ENCODE measurements at regions not wholly inside any gene's neighbourhood (a gene's known extent, or its start where the extent isn't known, plus 50 kb on each side); places are given as distances from the start of the nearest gene placed in this dataset.

DNA sequence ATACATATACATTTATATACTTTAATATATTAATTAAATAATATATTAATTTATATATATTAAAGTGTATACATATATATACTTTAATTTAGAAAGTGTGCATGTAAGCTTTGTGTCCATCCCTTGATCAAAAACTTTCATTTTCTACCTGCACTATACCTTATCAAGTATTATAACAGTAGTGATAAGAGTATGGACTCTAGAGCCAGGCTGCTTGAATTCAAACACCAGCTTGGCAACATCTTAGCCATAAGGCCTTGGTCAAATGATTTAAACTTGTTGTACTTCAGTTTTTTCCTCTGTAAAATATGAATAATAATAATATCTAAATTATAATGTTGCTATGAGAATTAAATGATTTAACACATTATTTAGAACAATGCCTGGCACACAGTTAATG, 327.6 kb upstream of the NECTIN3 start:
- H3K27ac ChIP-seq (ENCODE audit: low read depth in 1 of 2, low read length in 2 of 2), result no peak overlapping the region
- no peaks in the 10 kb centered on the region for H3K27me3 ChIP-seq (ENCODE audit: control insufficient read depth in 4 of 4, insufficient read depth in 4 of 4, low read length in 3 of 4)
- DNase-seq (ENCODE audit: low spot score), result no peak

GRCh38 chr3:110744723-110745122, 326.9 kb upstream of the NECTIN3 start:
- Histone ChIP-seq H3K9ac (ENCODE audit: low read depth in 1 of 2, low read length in 2 of 2) (no peak overlapping the region), H3K4me1 (ENCODE audit: control insufficient read depth in 4 of 4, insufficient read depth in 4 of 4, low read length in 3 of 4) (peaks cover 0 to 13% (median 12%) of the 10 kb centered on the region in 4 donors), H3K4me3 (ENCODE audit: low read depth in 1 of 3, low read length in 3 of 3) (no peak overlapping the region), H3K9me3 (ENCODE audit: control insufficient read depth in 4 of 4, low read length in 3 of 4) (no peaks in the 10 kb centered on the region), H3K27me3 (ENCODE audit: control insufficient read depth in 4 of 4, insufficient read depth in 4 of 4, low read length in 3 of 4) (no peaks in the 10 kb centered on the region), H3K36me3 (ENCODE audit: control insufficient read depth in 4 of 4, insufficient read depth in 3 of 4, low read depth in 1 of 4, low read length in 3 of 4) (no peaks in the 10 kb centered on the region), H3K27ac (ENCODE audit: low read depth in 1 of 2, low read length in 2 of 2) (no peak overlapping the region)
- no peak for TF ChIP-seq SP1 (IDR thresholded peaks at IDR 0.05)
- TF ChIP-seq MAX (IDR thresholded peaks at IDR 0.05), result no peak
- TF ChIP-seq HNF4A (conservative IDR thresholded peaks at IDR 0.05), result no peak
- TF ChIP-seq, protein P1, sequence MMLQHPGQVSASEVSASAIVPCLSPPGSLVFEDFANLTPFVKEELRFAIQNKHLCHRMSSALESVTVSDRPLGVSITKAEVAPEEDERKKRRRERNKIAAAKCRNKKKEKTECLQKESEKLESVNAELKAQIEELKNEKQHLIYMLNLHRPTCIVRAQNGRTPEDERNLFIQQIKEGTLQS (IDR thresholded peaks at IDR 0.05), result no peak
- TF ChIP-seq FOXA2 (IDR thresholded peaks at IDR 0.05), result no peak
- no peak for TF ChIP-seq JUND (IDR thresholded peaks at IDR 0.05)
- no peak for TF ChIP-seq EGR1 (IDR thresholded peaks at IDR 0.05; ENCODE audit: low read depth in 2 of 2)
- no peak for TF ChIP-seq RXRA (IDR thresholded peaks at IDR 0.05)
- TF ChIP-seq, protein P2, sequence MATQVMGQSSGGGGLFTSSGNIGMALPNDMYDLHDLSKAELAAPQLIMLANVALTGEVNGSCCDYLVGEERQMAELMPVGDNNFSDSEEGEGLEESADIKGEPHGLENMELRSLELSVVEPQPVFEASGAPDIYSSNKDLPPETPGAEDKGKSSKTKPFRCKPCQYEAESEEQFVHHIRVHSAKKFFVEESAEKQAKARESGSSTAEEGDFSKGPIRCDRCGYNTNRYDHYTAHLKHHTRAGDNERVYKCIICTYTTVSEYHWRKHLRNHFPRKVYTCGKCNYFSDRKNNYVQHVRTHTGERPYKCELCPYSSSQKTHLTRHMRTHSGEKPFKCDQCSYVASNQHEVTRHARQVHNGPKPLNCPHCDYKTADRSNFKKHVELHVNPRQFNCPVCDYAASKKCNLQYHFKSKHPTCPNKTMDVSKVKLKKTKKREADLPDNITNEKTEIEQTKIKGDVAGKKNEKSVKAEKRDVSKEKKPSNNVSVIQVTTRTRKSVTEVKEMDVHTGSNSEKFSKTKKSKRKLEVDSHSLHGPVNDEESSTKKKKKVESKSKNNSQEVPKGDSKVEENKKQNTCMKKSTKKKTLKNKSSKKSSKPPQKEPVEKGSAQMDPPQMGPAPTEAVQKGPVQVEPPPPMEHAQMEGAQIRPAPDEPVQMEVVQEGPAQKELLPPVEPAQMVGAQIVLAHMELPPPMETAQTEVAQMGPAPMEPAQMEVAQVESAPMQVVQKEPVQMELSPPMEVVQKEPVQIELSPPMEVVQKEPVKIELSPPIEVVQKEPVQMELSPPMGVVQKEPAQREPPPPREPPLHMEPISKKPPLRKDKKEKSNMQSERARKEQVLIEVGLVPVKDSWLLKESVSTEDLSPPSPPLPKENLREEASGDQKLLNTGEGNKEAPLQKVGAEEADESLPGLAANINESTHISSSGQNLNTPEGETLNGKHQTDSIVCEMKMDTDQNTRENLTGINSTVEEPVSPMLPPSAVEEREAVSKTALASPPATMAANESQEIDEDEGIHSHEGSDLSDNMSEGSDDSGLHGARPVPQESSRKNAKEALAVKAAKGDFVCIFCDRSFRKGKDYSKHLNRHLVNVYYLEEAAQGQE (IDR thresholded peaks at IDR 0.05), result no peak
- 90% methylated on average over 2 of the region's 2 CpGs for WGBS
- no peak for DNase-seq (ENCODE audit: low spot score)

More for the DNA sequence above, 327.6 kb upstream of the NECTIN3 start:
- no peak overlapping the region for H3K9ac ChIP-seq (ENCODE audit: low read depth in 1 of 2, low read length in 2 of 2)
- no peaks in the 10 kb centered on the region for H3K9me3 ChIP-seq (ENCODE audit: control insufficient read depth in 4 of 4, low read length in 3 of 4)
- H3K36me3 ChIP-seq (ENCODE audit: control insufficient read depth in 4 of 4, insufficient read depth in 3 of 4, low read depth in 1 of 4, low read length in 3 of 4), result no peaks in the 10 kb centered on the region
- no peak overlapping the region for H3K4me3 ChIP-seq (ENCODE audit: low read depth in 1 of 3, low read length in 3 of 3)
- no peak for TF ChIP-seq TAF1 (conservative IDR thresholded peaks at IDR 0.05)
- TF ChIP-seq NR2F2 (IDR thresholded peaks at IDR 0.05), result no peak
- no peak for TF ChIP-seq RAD21 (IDR thresholded peaks at IDR 0.05)
- TF ChIP-seq MAX (IDR thresholded peaks at IDR 0.05), result no peak
- H3K4me1 ChIP-seq (ENCODE audit: control insufficient read depth in 4 of 4, insufficient read depth in 4 of 4, low read length in 3 of 4), result peaks cover 0 to 13% (median 12%) of the 10 kb centered on the region in 4 donors

- Histone ChIP-seq H3K27me3 (ENCODE audit: control insufficient read depth in 4 of 4, insufficient read depth in 4 of 4, low read length in 3 of 4) (no peaks in the 10 kb centered on the region), H3K9me3 (ENCODE audit: control insufficient read depth in 4 of 4, low read length in 3 of 4) (no peaks in the 10 kb centered on the region), H3K27ac (ENCODE audit: low read depth in 1 of 2, low read length in 2 of 2) (no peak overlapping the region), H3K4me1 (ENCODE audit: control insufficient read depth in 4 of 4, insufficient read depth in 4 of 4, low read length in 3 of 4) (no peaks in the 10 kb centered on the region), H3K36me3 (ENCODE audit: control insufficient read depth in 4 of 4, insufficient read depth in 3 of 4, low read depth in 1 of 4, low read length in 3 of 4) (no peaks in the 10 kb centered on the region), H3K9ac (ENCODE audit: low read depth in 1 of 2, low read length in 2 of 2) (no peak overlapping the region), H3K4me3 (ENCODE audit: low read depth in 1 of 3, low read length in 3 of 3) (no peak overlapping the region)
- DNase-seq (ENCODE audit: low spot score), result no peak
- 96% methylated on average over 6 of the region's 6 CpGs for WGBS
- TF ChIP-seq RXRA (IDR thresholded peaks at IDR 0.05), result no peak
- no peak for TF ChIP-seq CTCF (IDR thresholded peaks at IDR 0.05; ENCODE audit: low read depth, low read length, missing input control)
- no peak for TF ChIP-seq JUND (IDR thresholded peaks at IDR 0.05)
- TF ChIP-seq HNF4G (IDR thresholded peaks at IDR 0.05), result no peak
- TF ChIP-seq NR2F2 (IDR thresholded peaks at IDR 0.05), result no peak
- no peak for TF ChIP-seq HNF4A (conservative IDR thresholded peaks at IDR 0.05)
- TF ChIP-seq TAF1 (conservative IDR thresholded peaks at IDR 0.05), result no peak
- TF ChIP-seq SP1 (IDR thresholded peaks at IDR 0.05), result no peak
- TF ChIP-seq, protein P1 (IDR thresholded peaks at IDR 0.05), result no peak
- TF ChIP-seq, protein P2 (IDR thresholded peaks at IDR 0.05), result no peak
- TF ChIP-seq GABPA (IDR thresholded peaks at IDR 0.05 in 1 of 2, conservative IDR thresholded peaks at IDR 0.05 in 1 of 2), result no peak
- TF ChIP-seq FOXA2 (IDR thresholded peaks at IDR 0.05), result no peak
- no peak for TF ChIP-seq RAD21 (IDR thresholded peaks at IDR 0.05)
- TF ChIP-seq EGR1 (IDR thresholded peaks at IDR 0.05; ENCODE audit: low read depth in 2 of 2), result no peak
- TF ChIP-seq MAX (IDR thresholded peaks at IDR 0.05), result no peak
Observed at GRCh38 chr3:110749006-110749405, 322.6 kb upstream of the NECTIN3 start.
